PC-3 (cell line): ENCODE measurements at regions not wholly inside any gene's neighbourhood (a gene's known extent, or its start where the extent isn't known, plus 50 kb on each side); places are given as distances from the start of the nearest gene placed in this dataset.

ENCODE experiments used
- CTCF ChIP-seq: fragments of 300-600 bp; sonication (generic); conservative IDR thresholded peaks from 2 replicates; pipeline ENCODE4 v1.5.1; 2017; ENCODE audit warnings: antibody characterized with exemption, low read depth, mild to moderate bottlenecking, low read length
- EZH2 ChIP-seq: fragments of 300-600 bp; sonication (generic); IDR thresholded peaks from one replicate; pipeline ENCODE4 v1.6.1; 2017; ENCODE audit warnings: antibody characterized with exemption, mild to moderate bottlenecking, low read length; ENCODE audit not compliant: unreplicated experiment
- EZH2phosphoT487 ChIP-seq: fragments of 300-600 bp; sonication (generic); IDR thresholded peaks from 2 replicates; pipeline ENCODE4 v1.6.1; 2018; ENCODE audit warnings: mild to moderate bottlenecking, antibody characterized with exemption, low read length, borderline replicate concordance

DNA sequence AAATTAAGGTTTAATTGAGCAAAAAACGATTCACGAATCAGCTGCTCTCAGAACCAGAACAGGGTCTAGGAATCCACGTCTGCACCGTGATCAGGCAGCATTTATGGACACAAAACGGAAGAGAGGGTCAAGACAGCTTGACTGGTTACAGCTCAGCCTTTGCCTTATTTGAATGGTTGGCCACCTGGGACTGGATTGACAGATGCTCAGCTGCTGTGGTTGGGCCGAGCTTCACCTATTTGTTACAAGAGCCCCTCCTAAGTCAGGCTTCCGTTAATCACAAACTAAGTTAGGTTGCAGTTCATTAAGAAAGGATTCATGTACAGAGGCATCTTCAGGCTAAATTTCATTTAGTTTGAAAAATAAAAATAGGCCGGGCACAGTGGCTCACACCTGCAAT lies 50.6 kb upstream of the MAN2B2 start:
- TF ChIP-seq CTCF (no peak), EZH2 (no peak), EZH2phosphoT487 (no peak)
